ENCODE measurements at regions not wholly inside any gene's neighbourhood (a gene's known extent, or its start where the extent isn't known, plus 50 kb on each side); places are given as distances from the start of the nearest gene placed in this dataset.

DNA sequence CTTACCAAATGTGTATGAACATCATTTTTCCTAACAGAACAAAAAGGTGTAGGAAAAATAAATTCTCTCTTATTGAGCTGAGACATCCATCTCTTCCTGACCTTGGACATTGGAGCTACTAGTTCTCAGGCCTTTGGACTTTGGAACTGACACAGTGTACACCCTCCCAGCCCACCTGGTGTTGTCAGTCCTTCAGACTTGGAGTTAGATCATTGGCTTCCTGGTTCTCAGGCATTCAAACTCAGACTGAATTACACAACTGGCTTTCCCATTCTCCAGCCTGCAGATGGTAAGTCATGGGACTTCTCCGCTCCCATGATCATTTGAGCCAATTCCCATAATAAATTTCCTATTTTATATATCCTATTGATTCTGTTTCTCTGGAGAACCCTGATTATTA lies 84.8 kb upstream of the EDNRA start:
- TF ChIP-seq, protein P1, sequence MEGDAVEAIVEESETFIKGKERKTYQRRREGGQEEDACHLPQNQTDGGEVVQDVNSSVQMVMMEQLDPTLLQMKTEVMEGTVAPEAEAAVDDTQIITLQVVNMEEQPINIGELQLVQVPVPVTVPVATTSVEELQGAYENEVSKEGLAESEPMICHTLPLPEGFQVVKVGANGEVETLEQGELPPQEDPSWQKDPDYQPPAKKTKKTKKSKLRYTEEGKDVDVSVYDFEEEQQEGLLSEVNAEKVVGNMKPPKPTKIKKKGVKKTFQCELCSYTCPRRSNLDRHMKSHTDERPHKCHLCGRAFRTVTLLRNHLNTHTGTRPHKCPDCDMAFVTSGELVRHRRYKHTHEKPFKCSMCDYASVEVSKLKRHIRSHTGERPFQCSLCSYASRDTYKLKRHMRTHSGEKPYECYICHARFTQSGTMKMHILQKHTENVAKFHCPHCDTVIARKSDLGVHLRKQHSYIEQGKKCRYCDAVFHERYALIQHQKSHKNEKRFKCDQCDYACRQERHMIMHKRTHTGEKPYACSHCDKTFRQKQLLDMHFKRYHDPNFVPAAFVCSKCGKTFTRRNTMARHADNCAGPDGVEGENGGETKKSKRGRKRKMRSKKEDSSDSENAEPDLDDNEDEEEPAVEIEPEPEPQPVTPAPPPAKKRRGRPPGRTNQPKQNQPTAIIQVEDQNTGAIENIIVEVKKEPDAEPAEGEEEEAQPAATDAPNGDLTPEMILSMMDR (conservative IDR thresholded peaks at IDR 0.05; ENCODE audit: low read length), result no peak
- TF ChIP-seq EZH2phosphoT487 (IDR thresholded peaks at IDR 0.05; ENCODE audit: borderline replicate concordance), result no peak

Data from Loucy (cell line).